ENCODE measurements at regions not wholly inside any gene's neighbourhood (a gene's known extent, or its start where the extent isn't known, plus 50 kb on each side); places are given as distances from the start of the nearest gene placed in this dataset.

GRCh38 chr10:126849646-126850045 lies 55.6 kb upstream of the DOCK1 start:
- no peak for ATAC-seq
- Histone ChIP-seq H3K36me3 (no peaks in the 10 kb centered on the region), H3K27ac (no peak overlapping the region), H3K9me3 (no peaks in the 10 kb centered on the region), H3K4me1 (no peaks in the 10 kb centered on the region), H3K4me3 (no peak overlapping the region), H3K27me3 (peaks cover 0 to 5% (median 0%) of the 10 kb centered on the region in 7 donors)
- DNase-seq = no peak
- no peak for TF ChIP-seq CTCF (IDR thresholded peaks at IDR 0.05)
- intact Hi-C loops (cut with DNase I) = loop anchor here in 1 of 10 donors (10.0 kb wide), 1 partner anchor 235 kb away; no protein-coding TSS in a partner anchor
- WGBS, 2 donors = 85 to 91% methylated on average over 3 of the region's 3 CpGs

- intact Hi-C loops (cut with DNase I) = loop anchor here in 1 of 10 donors (10.0 kb wide), 1 partner anchor 237 kb away; no protein-coding TSS in a partner anchor
- H3K27me3 ChIP-seq = peaks cover 0 to 5% (median 0%) of the 10 kb centered on the region in 7 donors
- peaks cover 0 to 2% (median 0%) of the 10 kb centered on the region in 11 donors for H3K9me3 ChIP-seq
- no peaks in the 10 kb centered on the region for H3K36me3 ChIP-seq
- no peaks in the 10 kb centered on the region for H3K4me1 ChIP-seq
- DNase-seq (no peak), ATAC-seq (no peak)
- H3K4me3 ChIP-seq = no peak overlapping the region
- H3K27ac ChIP-seq = no peak overlapping the region
- WGBS, 2 donors = 76 to 81% methylated on average over 7 of the region's 7 CpGs
- TF ChIP-seq CTCF (IDR thresholded peaks at IDR 0.05) = no peak
These were observed 53.7 kb upstream of the DOCK1 start for GRCh38 chr10:126851414-126852108.

- Histone ChIP-seq H3K4me1 (no peaks in the 10 kb centered on the region), H3K27ac (no peak overlapping the region), H3K9me3 (peaks cover 0 to 13% (median 0%) of the 10 kb centered on the region in 11 donors), H3K36me3 (no peaks in the 10 kb centered on the region), H3K27me3 (peaks cover 0 to 5% (median 0%) of the 10 kb centered on the region in 7 donors), H3K4me3 (no peak overlapping the region)
- WGBS, 2 donors = 74 to 75% methylated on average over 10 of the region's 10 CpGs
- ATAC-seq = no peak
- DNase-seq = no peak
- TF ChIP-seq CTCF (IDR thresholded peaks at IDR 0.05) = no peak
- intact Hi-C loops (cut with DNase I) = loop anchor here in 1 of 10 donors (10.0 kb wide), 1 partner anchor 240 kb away; no protein-coding TSS in a partner anchor
These were observed 50.3 kb upstream of the DOCK1 start for GRCh38 chr10:126854726-126855495.
